H1 (cell line): ENCODE measurements at regions not wholly inside any gene's neighbourhood (a gene's known extent, or its start where the extent isn't known, plus 50 kb on each side); places are given as distances from the start of the nearest gene placed in this dataset.

Experiments used
- BRCA1 ChIP-seq: IDR thresholded peaks from 2 replicates; pipeline ENCODE4 v1.6.1; 2012; ENCODE audit warnings: low read depth, low read length, improper control_type of control experiment
- CBX5 ChIP-seq: fragments of 300-800, 300-1000 bp; sonication (generic); IDR thresholded peaks from 2 replicates; pipeline ENCODE4 v1.7.1; 2016; ENCODE audit warnings: antibody characterized with exemption, low read length, low read depth
- CTCF ChIP-seq, 3 experiments: IDR thresholded peaks; 1 replicate in 2 of 3; 2 replicates in 1 of 3; pipeline versions ENCODE4 v1.5.1 to v1.6.1; 2011; ENCODE audit warnings: low read length in 3 of 3, mild to moderate bottlenecking in 3 of 3, inconsistent platforms in 2 of 3, low read depth in 1 of 3, moderate library complexity in 1 of 3; ENCODE audit not compliant: insufficient read depth in 1 of 3; ENCODE audit errors: control extremely low read depth in 1 of 3
- EZH2 ChIP-seq: fragments of 200-600 bp; sonication (generic); IDR thresholded peaks from 2 replicates; pipeline ENCODE4 v1.7.1; 2012; ENCODE audit warnings: low read depth, mild to moderate bottlenecking, moderate library complexity, low read length, inconsistent platforms; ENCODE audit not compliant: severe bottlenecking
- JUND ChIP-seq: IDR thresholded peaks from 2 replicates; pipeline ENCODE4 v1.6.1; 2011; ENCODE audit warnings: mild to moderate bottlenecking, improper control_type of control experiment, low read length
- POLR2A ChIP-seq, 2 experiments: IDR thresholded peaks; 1 replicate in 1 of 2; 2 replicates in 1 of 2; pipeline ENCODE4 v1.6.1; 2011; ENCODE audit warnings: low read depth in 2 of 2, low read length in 2 of 2, mild to moderate bottlenecking in 2 of 2; ENCODE audit errors: control extremely low read depth in 1 of 2
- POLR2AphosphoS5 ChIP-seq: IDR thresholded peaks from 2 replicates; pipeline ENCODE4 v1.6.1; 2011; ENCODE audit warnings: low read depth, low read length
- TAF1 ChIP-seq: IDR thresholded peaks from 2 replicates; pipeline ENCODE4 v1.6.1; 2011; ENCODE audit warnings: mild to moderate bottlenecking, low read depth, low read length

- TF ChIP-seq EZH2 (no peak), POLR2A (IDR thresholded peaks at IDR 0.05; ENCODE audit: control extremely low read depth in 1 of 2, low read depth in 2 of 2, low read length in 2 of 2) (no peak), CTCF (IDR thresholded peaks at IDR 0.05; ENCODE audit: control extremely low read depth in 1 of 3, insufficient read depth in 1 of 3, low read depth in 1 of 3, low read length in 3 of 3) (no peak), TAF1 (no peak), JUND (no peak), CBX5 (no peak), POLR2AphosphoS5 (no peak), BRCA1 (no peak)
These were observed 891.8 kb upstream of the SLITRK1 start for GRCh38 chr13:84774111-84774510.
